HG02678 (cell line): ENCODE measurements at regions not wholly inside any gene's neighbourhood (a gene's known extent, or its start where the extent isn't known, plus 50 kb on each side); places are given as distances from the start of the nearest gene placed in this dataset.

Experiments used
- ATAC-seq: cut with Tn5 transposase; IDR thresholded peaks from one replicate; pipeline ENCODE4 v1.9.1; 2021; ENCODE audit warnings: mild to moderate bottlenecking, moderate library complexity; ENCODE audit not compliant: unreplicated experiment

DNA sequence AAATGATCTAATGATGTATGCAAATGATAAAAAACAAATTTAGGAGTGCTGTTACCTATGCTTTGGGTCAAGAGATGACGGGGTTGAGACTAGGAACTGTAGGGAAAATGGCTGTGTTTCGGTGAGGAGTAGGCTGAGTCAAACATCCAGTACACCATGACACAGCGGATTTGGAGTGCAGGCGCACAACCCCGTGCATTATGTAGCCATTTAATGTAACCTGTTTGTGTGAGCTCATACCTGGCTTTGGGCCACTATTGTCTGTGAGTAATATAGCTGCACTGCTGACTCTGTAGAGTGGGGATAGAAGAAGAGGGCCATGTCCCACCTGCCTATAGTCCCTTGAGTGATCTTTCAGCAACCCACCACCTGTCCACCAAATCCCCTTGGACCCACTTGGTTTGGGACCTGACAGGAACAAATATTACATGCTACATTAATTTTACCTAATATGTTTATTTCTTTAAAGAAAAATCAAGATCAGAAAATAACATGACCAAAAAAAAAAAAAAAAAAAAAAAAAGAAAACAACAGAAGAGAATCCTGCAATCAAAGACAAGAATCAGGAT is 95.5 kb upstream of the KLHL1 start:
- no peak for ATAC-seq

DNA sequence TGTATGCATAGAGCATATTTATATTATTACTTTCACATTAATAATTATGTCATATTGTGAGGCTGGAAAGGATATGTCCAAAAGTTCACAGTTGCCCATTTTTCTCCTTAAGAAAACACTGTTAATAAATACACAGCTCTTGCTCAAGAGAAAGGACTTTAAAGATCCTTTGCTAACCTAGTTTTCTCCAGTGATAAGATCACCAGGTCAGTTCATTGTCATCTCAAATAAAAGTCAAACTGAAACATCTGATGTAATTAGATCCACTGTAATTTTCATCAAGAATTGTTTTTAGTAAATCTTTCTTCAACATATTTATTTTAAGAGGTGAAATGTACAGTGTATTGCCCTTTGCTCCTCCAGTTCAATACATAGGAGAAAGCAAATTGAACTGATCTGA is 82.8 kb upstream of the KLHL1 start:
- ATAC-seq, result no peak

DNA sequence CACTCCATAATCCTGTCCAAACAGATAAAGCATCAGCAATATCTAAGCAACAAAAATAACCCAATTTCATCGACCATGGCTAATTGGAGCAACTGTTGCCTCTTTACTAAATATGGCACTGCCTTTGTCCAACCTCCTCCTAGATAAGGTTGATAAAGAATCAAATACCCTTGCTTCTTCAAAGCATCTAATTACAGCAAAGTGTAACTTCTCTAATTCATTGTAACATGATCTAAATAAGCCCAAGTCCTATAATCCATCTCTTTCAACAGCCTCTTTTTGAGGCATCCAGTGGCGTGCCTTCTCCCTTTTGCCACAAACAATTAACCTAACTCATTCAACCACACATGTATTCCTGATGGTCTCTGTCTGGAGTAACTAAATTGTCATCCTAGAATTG is 81.7 kb upstream of the KLHL1 start:
- ATAC-seq, result no peak

- no peak for ATAC-seq
Measured at GRCh38 chr13:70188567-70188966, 80.3 kb upstream of the KLHL1 start.

- ATAC-seq, result no peak
Measured at GRCh38 chr13:70183041-70183440, 74.8 kb upstream of the KLHL1 start.
